ENCODE measurements at regions not wholly inside any gene's neighbourhood (a gene's known extent, or its start where the extent isn't known, plus 50 kb on each side); places are given as distances from the start of the nearest gene placed in this dataset.
"Not testable (repeated sequence)": the region's sequence is repeated elsewhere in the genome, so short reads cannot be mapped to it uniquely, and the experiment has no call there.

GRCh38 chr21:25161571-25161970 lies 445.7 kb downstream of the MRPL39 start:
- Mint-ChIP-seq H3K36me3 (no peaks in the 10 kb centered on the region), H3K27me3 (ENCODE audit: low read depth) (no peaks in the 10 kb centered on the region), H3K4me3 (no peak overlapping the region), H3K4me1 (no peaks in the 10 kb centered on the region), H3K27ac (no peak overlapping the region), H3K9me3 (peaks cover 57% of the 10 kb centered on the region)
- TF ChIP-seq CTCF (IDR thresholded peaks at IDR 0.05; ENCODE audit: unreplicated experiment) = no peak
- DNase-seq (ENCODE audit: low spot score in 2 of 2, unreplicated experiment in 2 of 2) = no peak

- not testable (repeated sequence) for H3K27me3 Mint-ChIP-seq (ENCODE audit: low read depth); H3K4me3 Mint-ChIP-seq; DNase-seq (ENCODE audit: low spot score in 2 of 2, unreplicated experiment in 2 of 2); H3K27ac Mint-ChIP-seq; H3K4me1 Mint-ChIP-seq; H3K36me3 Mint-ChIP-seq
- H3K9me3 Mint-ChIP-seq = peaks cover 24% of the 10 kb centered on the region
These were observed 452.3 kb downstream of the MRPL39 start for GRCh38 chr21:25155020-25155419.

- Mint-ChIP-seq H3K27ac (no peak overlapping the region), H3K4me1 (no peaks in the 10 kb centered on the region), H3K9me3 (peaks cover 35% of the 10 kb centered on the region), H3K36me3 (peaks cover 2% of the 10 kb centered on the region), H3K27me3 (ENCODE audit: low read depth) (no peaks in the 10 kb centered on the region), H3K4me3 (no peak overlapping the region)
- no peak for TF ChIP-seq CTCF (IDR thresholded peaks at IDR 0.05; ENCODE audit: unreplicated experiment)
- no peak for DNase-seq (ENCODE audit: low spot score in 2 of 2, unreplicated experiment in 2 of 2)
These were observed 458.3 kb downstream of the MRPL39 start for GRCh38 chr21:25149022-25149421.

DNA sequence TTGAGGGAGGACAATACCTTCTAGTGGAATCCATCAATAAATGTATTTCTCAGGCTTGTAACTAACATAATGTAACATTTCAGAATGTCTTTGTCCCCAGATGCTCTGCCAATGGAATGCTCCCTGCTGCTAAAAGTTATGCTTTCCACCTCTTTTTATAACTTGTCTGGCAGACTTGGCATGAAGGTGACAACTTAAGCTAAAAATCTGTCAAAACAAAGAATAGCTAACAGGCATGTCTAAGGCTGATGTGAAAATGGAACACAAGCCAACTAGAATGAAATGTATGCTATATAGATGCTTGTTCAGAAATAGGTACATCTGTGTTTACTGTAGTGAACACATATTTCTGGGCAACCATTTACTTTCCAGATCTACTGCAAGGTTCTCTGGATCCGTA lies 467.9 kb downstream of the MRPL39 start:
- Mint-ChIP-seq H3K4me1 (no peaks in the 10 kb centered on the region), H3K36me3 (no peaks in the 10 kb centered on the region), H3K27ac (no peak overlapping the region), H3K9me3 (peaks cover 24% of the 10 kb centered on the region), H3K27me3 (ENCODE audit: low read depth) (no peaks in the 10 kb centered on the region), H3K4me3 (no peak overlapping the region)
- DNase-seq (ENCODE audit: low spot score in 2 of 2, unreplicated experiment in 2 of 2) = no peak
- TF ChIP-seq CTCF (IDR thresholded peaks at IDR 0.05; ENCODE audit: unreplicated experiment) = no peak

DNA sequence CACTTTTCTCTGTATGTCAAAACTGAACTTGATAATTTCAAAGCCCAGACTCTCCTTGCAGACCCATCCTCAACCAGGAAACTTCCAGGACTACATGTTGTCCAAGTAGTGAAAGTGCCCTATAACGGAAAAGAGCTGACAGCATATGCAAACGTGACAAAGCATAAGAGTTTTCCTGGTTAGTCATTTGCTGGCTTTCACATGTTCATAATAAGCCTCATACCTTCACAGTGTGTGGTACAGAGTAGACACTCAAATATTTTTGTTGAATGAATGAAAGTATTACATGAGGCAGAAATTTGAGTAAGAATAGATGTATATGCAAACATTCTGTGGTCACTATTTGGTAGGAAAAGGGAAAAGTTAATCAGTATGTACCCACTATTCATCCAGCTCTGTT lies 473.3 kb downstream of the MRPL39 start:
- no peak for TF ChIP-seq CTCF (IDR thresholded peaks at IDR 0.05; ENCODE audit: unreplicated experiment)
- H3K27me3 Mint-ChIP-seq (ENCODE audit: low read depth) = no peaks in the 10 kb centered on the region
- H3K4me1 Mint-ChIP-seq = no peaks in the 10 kb centered on the region
- no peak overlapping the region for H3K27ac Mint-ChIP-seq
- no peaks in the 10 kb centered on the region for H3K36me3 Mint-ChIP-seq
- peaks cover 34% of the 10 kb centered on the region for H3K9me3 Mint-ChIP-seq
- no peak for DNase-seq (ENCODE audit: low spot score in 2 of 2, unreplicated experiment in 2 of 2)
- H3K4me3 Mint-ChIP-seq = no peak overlapping the region

DNA sequence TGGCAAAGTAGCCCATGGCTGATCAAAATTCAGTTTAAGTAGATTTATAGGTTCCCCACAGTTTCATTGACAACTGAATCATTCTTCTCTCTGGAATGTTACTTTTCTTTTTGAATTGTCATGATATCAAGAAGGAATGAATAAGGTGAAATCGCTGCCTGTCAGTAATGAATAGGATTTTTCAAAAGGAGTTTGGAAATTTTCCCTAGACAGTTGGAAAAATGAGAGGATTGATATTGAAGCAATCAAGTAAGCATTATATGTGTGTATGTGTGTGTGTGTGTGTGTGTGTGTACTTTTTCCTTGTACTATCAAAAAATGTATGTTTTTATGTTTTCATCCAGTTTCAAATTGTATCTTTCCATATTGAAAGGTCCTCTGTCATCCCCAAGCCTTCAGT lies 479.5 kb downstream of the MRPL39 start:
- no peak overlapping the region for H3K27ac Mint-ChIP-seq
- H3K27me3 Mint-ChIP-seq (ENCODE audit: low read depth) = no peaks in the 10 kb centered on the region
- no peaks in the 10 kb centered on the region for H3K4me1 Mint-ChIP-seq
- no peaks in the 10 kb centered on the region for H3K36me3 Mint-ChIP-seq
- peaks cover 24% of the 10 kb centered on the region for H3K9me3 Mint-ChIP-seq
- no peak overlapping the region for H3K4me3 Mint-ChIP-seq
- no peak for TF ChIP-seq CTCF (IDR thresholded peaks at IDR 0.05; ENCODE audit: unreplicated experiment)
- DNase-seq (ENCODE audit: low spot score in 2 of 2, unreplicated experiment in 2 of 2) = no peak

Measured in mesothelial cell of epicardium (in vitro differentiated cells).